ENCODE measurements at regions not wholly inside any gene's neighbourhood (a gene's known extent, or its start where the extent isn't known, plus 50 kb on each side); places are given as distances from the start of the nearest gene placed in this dataset.
"Not testable (repeated sequence)": the region's sequence is repeated elsewhere in the genome, so short reads cannot be mapped to it uniquely, and the experiment has no call there.

DNA sequence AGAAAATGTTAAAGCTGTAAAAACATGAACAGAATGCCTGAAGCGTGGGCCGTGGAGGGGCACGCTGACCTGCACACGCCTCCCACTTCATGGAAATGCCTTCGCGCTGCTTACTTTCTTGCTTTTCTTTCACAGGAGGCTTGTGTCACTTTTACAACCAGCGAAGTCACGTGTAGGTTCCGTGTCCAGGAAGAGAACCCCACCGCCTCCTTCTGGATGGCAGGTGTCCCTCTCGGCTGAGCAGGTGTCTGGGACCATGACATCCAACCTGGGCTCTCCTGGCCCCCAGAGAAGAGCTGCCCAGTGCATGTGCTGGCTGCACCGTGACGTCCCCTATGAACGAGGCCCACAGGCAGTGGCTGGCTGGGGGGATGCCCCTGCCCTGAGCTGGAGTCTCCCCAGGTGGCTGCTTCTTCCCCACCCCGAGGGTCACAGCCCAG lies 345.0 kb upstream of the SFSWAP start:
- no peak for DNase-seq

DNA sequence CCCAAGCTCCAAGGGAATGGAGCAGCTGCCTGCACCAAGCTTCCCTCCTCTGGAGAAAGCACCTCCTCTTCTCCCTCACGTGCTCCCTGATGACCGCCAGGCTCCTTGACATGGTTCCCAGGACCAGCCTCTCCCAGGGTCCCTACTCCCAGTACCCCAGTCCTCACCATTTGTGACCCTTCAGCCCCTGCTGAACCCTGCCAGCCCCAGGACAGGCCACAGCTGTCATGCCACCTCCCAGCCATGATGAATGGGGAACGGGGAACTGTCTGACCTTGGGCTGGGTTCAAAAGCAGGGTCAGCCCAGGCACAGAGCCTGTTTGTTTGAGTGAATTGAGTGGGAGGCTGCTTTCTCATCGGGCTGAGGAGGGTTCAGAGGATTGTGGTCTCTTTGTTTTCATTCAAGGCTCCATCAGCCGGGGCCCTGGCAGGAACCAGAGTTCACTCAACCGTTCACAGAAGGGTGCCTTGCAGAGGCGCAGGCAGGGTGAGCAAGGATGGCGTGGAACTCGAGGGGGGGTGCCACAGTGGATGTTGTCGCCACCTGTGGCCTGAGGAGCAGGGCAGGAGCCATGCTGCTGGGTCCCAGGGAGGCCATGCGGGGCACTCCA lies 344.5 kb upstream of the SFSWAP start:
- DNase-seq, result no peak

DNA sequence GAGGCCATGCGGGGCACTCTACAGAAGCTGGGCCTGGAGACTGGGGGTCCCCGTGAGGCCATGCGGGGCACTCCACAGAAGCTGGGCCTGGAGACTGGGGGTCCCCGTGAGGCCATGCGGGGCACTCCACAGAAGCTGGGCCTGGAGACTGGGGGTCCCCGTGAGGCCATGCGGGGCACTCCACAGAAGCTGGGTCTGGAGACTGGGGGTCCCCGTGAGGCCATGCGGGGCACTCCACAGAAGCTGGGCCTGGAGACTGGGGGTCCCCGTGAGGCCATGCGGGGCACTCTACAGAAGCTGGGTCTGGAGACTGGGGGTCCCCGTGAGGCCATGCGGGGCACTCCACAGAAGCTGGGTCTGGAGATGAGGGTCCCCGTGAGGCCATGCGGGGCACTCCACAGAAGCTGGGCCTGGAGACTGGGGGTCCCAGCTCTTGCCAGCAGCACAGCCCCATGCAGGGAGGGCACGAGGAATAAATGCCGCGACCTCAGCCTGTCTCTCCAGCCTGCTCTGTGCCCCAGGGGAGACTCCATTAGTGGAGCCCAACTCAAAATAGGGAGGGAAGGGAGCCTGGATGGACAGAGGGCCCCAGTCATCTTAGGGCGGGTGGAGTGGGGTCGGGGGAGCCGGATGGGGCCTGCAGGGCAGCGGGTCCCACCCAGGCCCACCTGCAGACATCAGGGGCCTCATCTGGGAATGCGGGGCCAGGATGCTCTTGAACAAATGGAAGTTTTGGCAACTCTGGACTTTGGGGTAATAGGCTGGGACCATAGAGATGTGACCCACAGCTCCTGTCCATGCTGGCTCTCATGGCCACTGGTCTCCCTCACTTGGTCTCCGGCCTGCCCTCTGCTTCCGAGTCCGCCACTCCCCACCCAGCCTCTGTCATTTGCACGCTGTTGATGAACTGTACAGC lies 343.6 kb upstream of the SFSWAP start:
- DNase-seq, result not testable (repeated sequence)

DNA sequence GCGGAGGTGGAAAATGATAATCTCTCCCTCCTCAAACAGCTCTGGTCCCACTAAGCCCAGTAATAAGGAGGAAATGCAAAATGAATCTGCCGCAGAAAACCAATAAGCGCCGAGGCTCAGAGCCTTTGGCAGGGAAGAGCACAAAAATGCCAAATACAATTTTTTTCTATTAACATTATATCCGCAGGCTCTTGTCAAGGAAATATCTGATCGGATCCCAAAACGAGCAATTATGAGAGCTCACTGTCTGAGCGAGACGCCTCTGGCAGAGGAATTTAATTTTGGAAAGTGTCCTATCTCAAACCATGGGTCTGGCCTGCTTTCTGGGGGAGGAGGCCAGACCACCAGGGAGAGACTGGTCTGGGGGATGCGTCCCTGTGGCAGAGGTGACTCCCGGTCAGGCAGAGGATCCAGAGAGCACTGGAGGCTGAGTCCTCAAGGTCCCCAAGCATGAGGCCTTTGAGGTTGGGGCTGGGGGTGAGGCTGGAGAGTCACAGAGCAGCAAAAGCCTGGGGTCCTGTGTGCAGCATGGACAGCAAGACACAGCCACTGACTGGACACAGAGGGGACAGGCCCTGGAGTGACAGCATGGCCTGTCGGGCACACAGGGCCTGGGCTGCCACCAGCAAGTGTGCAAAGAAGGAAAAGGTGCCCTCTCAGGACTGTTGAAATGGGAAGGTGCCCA lies 342.8 kb upstream of the SFSWAP start:
- DNase-seq, result no peak

DNA sequence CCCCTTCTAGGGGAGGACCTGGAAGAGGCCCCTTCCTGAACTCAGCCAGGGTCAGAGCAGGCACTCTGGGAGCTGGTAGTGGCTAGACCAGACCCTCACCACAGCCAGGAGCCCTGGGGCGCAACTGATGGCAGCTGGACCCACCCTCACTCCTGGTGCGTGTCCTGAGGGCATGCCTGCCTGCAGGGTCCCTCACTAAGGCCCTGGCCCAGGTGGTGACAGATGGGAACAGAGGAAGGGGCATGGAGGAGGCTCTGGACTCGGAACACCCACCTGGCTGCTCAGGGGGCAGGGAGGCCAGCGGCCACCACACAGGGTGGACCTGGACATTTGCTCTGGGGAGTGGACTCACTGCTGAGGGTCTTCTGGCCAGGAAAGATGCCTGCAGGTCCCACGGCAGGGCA lies 342.2 kb upstream of the SFSWAP start:
- DNase-seq, result no peak

DNA sequence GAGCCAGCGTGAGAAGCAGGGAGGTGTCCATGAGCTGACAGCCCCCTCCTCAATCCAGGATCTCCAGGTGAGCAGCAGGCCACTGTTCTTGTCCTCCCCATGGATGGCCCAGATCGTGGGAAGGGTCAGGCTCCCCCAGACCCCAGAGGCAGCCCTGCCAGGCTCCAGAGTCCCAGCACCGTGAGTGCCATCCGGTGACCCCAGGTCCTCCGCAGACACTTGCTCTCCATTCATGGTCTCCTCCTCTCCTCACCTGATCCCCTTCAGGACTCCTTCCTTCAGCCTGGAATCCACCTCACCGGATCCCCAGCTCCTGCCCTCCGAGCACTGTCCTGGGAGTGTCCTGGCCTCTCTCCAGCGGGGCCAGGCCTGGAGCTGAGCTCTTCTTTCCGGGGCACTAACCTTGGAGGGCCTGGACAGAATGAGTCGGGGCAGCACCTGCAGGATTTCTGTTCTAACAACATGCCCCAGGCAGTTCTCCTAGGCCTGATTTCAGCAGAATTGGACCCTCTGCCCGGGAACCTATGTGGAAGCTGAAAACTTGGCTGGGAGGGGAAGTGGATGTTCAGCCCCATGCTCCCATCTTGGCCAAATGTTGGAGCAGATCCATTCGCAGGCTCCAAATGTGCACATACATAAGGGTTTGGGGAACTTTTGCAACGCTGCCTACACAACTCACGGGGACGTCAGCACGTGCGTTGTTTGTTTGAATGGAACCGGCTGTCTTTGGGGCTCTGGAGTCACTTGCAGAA lies 341.6 kb upstream of the SFSWAP start:
- DNase-seq, result no peak

DNA sequence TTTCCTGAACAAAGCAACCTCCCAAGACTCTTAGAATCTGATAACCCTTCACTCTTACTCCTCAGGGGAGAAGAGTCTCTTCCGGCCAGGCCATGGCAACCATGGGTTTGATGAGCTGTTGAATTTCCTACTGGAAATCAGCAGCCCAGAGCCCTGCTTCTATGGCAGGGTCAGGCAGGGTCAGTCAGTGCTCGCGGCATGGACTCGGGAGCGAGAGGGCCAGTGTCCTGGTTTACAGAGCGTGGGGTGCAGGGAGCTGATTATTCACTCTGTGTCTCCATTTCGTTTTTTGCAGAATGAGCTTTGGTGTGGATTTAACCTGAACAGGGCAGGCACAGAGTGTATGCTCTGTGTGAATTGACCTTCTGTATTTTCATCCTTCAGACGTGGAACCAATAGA lies 340.6 kb upstream of the SFSWAP start:
- no peak for DNase-seq

DNA sequence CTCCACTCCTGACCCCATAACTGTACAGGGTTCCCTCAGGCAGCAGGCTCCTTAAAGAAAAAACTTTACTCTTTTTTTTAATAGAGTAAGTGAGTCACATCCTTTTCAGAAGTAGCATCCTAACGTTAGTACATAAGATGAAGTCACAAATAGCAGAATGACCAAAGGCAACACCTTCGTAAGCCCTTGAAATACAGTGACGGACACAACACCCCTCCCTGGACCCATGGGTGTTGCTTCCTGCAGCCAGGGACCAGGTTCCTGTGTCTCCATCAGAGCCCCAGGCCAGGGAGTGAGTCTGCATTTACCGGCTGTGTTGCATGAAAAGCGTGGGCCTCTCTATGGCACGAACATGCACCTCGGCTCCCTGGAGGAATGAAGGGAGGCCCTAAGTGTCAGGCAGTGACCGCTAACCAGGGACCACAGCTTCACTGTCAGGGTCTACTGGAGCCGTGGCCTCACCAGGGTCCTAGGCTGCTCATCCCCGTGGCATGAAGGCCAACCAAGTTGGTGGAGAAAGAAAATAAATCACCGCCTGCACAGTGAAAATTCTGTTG lies 340.0 kb upstream of the SFSWAP start:
- DNase-seq, result no peak

DNA sequence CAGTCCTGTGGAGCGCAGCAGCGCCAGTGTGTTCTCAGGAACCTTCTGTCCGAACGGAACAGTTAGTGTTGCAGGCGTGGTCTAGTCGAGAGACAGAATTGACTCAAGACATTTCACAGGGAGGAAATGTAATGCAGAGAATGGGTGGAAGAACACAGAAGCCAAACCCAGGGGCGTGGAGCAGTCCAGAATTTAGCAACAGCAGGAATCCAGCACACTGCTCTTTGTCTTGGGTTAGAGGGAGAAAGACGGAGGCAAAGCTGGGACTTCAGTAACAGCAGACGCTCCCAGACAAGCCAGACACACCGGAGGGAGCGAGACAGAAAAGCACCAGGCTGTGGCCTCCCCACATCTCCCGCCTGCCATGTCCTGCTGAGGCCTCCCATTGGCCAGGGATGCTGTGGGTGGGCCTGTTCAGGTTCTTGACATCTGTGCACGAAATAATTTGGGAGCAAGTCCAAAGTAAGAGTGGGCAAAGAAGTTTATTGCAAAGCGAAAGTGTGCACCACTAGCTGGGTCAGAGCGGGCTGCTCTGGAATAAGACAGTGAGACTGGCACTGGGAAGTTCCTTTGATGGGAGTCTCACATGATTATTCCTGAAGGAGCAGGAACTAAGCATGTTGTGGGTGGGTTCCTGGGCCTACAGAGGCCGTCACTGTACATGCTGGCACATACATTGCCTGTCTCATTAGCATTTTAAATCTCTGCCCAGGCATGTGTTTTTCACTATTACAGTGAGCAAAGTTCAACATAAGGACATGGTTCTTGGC lies 339.3 kb upstream of the SFSWAP start:
- no peak for DNase-seq

DNA sequence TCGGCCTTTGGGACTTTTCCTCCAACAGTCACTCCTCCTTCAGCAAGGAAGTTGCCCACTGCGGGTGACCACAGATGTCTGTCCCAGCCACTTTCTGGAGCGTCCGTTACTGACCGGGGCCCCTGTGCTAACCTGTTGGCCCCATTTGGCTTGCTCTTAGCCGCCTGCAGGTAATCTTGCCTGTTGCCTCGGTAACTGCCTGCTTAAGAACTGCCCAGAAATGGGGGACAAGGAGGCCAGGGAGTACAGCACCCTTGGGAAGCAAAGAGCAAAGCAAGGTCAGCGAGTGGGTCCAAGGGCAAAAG lies 338.8 kb upstream of the SFSWAP start:
- DNase-seq, result no peak

DNA sequence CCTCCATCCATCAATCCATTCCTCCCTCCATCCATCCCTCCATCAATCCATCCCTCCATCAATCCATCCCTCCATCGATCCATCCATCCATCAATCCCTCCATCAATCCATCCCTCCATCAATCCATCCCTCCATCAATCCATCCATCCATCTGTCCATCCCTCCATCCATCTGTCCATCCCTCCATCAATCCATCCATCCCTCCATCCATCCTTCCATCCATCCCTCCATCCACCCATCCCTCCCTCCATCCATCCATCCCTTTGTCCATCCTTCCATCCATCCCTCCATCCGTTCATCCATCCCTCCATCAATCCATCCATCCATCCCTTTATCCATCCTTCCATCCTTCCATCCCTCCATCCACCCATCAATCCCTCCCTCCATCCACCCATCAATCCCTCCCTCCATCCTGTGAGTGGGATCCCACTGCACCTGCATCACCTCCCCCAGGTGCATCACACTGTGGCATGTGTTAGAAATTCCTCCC lies 338.1 kb upstream of the SFSWAP start:
- DNase-seq, result no peak

DNA sequence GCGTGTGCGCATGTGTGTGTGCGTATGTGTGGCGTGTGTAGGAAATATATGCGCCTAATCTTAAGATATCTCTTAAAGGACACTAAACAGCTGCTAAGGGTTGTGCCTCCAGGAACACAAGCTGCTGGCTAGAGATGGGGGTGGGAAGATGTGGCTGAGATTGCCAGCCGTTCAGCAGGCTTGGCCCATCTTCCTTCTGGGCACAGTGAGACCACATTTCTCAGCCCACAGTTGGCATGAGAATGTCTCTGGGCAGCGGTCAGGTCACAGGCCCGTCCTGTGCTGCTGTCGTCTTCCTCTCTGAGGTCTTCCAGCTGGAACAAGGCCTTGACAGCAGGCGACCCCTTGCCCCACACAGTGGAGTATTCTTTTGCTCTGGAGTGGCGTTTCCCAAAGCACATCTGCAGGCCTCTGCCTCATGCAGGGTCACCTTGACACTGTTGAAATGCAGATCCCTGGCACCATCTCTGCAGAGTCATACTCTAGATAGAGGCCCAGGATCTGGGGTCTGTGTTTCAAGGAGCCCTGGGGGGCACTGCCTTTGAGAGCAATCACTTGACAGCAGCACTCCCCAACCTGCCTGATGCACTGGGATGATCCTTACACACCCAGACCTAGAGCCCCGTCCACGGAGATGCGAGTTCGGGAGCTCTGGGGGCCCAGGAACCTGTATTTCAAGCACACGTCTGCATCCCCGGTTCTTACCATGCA lies 335.5 kb upstream of the SFSWAP start:
- no peak for DNase-seq

DNA sequence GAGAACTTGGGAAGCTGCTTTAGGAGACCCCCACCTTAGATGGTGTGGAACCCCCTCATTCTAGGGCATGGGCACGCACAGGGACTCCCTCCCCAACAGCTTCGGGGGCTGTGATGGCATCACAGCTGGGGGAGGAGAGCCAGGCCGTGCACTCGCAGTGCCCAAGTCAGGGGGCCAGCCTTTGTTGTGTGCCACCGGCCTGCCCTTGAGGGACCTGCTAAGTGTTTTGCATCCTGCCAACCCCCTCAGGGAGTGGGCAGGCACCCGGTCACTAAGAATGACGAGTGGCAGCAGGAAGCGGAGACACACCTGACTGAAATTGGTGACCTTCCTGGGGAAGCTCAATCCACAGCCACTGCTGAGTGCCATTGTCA lies 334.9 kb upstream of the SFSWAP start:
- DNase-seq, result no peak

DNA sequence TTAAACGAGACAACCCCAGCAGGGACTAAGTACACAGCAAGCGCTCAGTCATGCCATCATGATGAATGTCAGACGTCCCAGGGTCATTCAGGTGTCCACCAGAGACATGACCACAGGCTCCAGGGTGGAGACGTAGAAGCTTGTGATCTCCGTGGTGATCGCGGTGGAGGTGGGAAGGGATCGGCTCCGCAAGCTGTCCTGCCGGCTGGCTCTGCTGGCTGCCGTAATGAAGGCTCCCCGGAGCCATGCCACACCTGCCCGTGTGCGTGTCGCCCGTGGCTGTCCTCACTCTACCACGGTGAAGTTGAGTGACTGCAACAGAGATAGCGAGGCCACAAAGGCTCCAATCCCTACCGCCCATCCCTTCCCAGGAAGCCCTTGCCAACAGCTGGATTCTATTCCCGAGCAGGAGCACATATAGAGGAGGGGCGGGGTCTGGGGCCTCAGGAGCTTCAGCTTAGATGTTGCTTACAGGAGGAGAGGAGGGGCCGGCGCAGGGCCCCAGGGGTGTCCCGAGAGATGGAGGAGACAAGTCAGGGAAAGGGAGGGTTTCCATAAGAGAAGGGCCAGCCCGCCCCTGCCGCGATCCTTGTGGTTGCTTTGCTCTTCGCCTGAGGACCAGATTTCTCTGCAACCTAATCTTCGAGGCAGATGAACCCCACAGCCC lies 332.6 kb upstream of the SFSWAP start:
- DNase-seq, result no peak

DNA sequence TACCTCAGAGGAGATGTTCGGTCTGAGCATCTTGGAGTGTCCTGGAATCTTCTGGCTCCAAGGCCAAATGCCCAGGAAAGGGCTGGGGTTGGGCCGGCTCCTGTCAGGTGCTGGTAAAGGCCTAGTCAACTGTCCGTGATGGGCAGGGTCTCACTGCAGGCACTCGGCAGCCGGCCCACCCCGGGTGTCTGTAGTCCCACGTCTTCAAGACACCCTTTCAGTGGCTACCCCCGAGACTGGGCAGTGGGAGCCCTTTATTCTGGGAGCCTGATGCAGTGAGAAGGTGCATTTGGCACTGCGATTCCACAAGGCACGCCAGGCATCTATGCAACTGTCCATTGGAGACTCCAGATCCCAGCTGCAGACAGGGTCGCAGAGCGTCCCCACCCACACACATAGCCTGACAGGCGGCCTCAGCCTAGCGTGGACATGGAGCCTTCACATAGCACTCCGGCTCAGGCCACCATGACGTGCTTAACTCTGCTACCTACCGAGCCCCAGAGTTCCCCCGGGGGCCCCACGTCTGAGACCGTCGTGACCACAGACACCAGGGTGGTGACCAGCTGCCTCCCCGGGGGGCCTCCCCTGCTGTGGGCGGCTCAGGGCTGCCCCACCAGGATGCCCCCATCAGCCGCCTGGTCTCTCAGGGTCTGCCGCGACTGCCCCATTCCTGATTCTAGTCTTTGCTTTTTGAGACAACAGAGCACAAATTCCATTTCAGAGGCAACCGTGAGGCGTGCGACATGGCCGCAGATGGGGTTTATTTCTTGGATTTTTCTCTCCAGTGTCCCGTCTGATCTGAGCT lies 331.8 kb upstream of the SFSWAP start:
- DNase-seq, result no peak

DNA sequence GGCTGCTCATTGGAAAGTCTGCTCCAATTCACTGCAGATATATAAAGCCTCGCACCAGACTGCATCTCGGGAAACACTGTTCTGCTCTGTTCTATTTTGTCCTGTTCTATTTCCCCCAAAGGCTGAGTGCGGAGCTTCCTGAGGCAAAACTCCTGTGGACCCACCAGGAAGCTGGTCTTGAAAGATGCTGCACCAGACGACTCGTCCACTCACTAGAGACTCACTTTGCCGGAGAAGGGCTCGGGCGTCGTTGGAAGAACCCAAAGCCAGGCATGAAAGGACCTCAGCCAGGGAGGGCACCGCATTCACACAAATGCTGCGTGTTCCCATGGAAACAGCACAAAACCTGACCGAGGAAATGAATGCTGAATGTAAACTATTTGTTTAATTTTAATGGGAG lies 331.2 kb upstream of the SFSWAP start:
- DNase-seq, result no peak

DNA sequence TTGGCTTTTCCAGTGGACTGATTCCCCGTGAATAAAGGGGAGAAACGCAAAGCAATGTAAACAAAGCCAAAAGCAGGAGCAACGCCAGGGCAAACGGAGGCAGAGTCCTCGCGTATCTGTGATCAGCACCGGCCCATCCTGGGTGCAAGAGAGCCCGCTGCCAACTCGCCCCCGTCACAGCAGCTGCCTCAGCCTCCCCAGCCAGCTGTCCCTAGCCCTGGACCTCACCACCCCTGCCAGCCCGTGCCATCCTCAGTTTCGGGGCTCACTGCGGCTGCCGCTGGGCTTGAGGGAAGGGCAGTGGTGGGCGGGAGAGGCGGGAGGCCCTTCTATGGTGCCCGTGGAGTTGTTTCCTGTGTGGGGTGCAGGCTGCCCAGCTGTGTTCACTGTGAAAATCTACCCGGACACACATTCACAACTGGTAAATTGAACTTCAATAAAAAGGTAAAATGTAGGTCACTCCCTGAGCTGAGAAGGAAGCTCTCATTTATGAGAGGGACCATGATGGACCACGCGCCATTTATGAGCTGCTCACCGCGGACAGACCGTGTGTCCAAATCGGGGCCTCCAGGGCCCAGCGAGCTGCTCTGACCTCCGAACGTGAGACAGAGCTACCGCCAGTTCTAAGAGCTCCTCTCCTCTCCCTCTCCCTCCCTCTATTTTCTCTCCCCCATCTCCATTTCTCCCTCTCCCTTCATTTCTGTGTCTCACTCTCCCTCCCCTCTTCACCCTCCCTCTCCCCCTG lies 330.5 kb upstream of the SFSWAP start:
- DNase-seq, result no peak

DNA sequence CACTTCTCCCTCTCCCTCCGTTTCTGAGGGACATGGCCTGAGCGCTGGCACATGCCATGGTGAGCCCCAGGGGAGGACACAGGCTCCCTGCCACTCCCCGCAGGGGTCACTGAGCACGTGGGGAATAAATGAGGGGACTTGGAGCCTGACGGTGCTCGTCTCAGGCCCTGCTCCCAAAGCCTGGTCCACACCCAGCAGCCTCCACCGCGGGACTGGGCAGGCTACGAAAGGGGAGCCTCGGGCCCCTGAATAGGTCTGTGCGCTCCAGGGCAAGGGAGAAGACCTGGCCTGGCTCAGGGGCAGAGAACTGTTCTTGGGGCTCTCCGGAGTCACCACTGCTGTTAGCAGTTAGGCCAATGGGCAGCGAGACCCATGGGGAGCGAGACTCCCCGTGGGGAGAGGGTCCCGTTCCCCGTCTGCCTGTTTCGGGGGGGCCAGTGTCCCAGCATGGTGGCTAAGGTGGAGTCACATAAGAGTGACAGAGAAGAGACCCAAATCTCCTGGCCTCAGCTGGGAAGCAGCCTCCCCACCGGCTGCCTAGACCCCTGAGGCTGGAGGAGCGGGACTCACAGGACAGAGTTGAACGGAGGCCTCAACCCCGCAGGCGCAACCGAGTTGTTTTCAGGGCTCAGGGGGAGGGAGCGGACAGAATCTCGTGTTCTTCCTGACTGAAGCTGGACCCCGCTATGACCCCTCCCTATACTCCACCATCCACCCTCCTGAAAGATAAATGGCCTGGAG lies 329.8 kb upstream of the SFSWAP start:
- no peak for DNase-seq
